Germinal center (tissue), 1 donor: ENCODE measurements at regions not wholly inside any gene's neighbourhood (a gene's known extent, or its start where the extent isn't known, plus 50 kb on each side); places are given as distances from the start of the nearest gene placed in this dataset.
"Not testable (repeated sequence)": the region's sequence is repeated elsewhere in the genome, so short reads cannot be mapped to it uniquely, and the experiment has no call there.

ENCODE experiments used
- DNase-seq: peaks from one replicate; pipeline ENCODE4 v3.0.0; 2012; ENCODE audit warnings: mixed read lengths, low spot score

- no peak for DNase-seq
Measured at GRCh38 chr2:122020377-122020776, 264.9 kb downstream of the TSN start.

GRCh38 chr2:122021941-122022340 lies 266.5 kb downstream of the TSN start:
- DNase-seq = no peak

GRCh38 chr2:122022531-122022930 lies 267.1 kb downstream of the TSN start:
- no peak for DNase-seq

- no peak for DNase-seq
Measured at GRCh38 chr2:122023059-122023864, 267.8 kb downstream of the TSN start.

- DNase-seq = no peak
Measured at GRCh38 chr2:122027510-122028217, 272.2 kb downstream of the TSN start.

- DNase-seq = no peak
Measured at GRCh38 chr2:122028371-122029100, 273.1 kb downstream of the TSN start.

GRCh38 chr2:122029456-122029855 lies 274.0 kb downstream of the TSN start:
- DNase-seq = no peak

- no peak for DNase-seq
Measured at GRCh38 chr2:122029945-122030344, 274.5 kb downstream of the TSN start.

GRCh38 chr2:122031544-122032263 lies 276.3 kb downstream of the TSN start:
- DNase-seq = no peak

GRCh38 chr2:122032264-122032645 lies 276.8 kb downstream of the TSN start:
- no peak for DNase-seq

GRCh38 chr2:122033778-122034177 lies 278.3 kb downstream of the TSN start:
- DNase-seq = no peak

GRCh38 chr2:122034344-122034743 lies 278.9 kb downstream of the TSN start:
- DNase-seq = no peak

- DNase-seq = no peak
Measured at GRCh38 chr2:122034777-122035176, 279.3 kb downstream of the TSN start.

GRCh38 chr2:122038816-122039215 lies 283.4 kb downstream of the TSN start:
- DNase-seq = not testable (repeated sequence)

- DNase-seq = no peak
Measured at GRCh38 chr2:122041455-122041854, 286.0 kb downstream of the TSN start.

GRCh38 chr2:122051659-122052058 lies 296.2 kb downstream of the TSN start:
- DNase-seq = not testable (repeated sequence)

GRCh38 chr2:122055521-122055931 lies 300.1 kb downstream of the TSN start:
- no peak for DNase-seq

GRCh38 chr2:122056853-122057252 lies 301.4 kb downstream of the TSN start:
- DNase-seq = no peak

GRCh38 chr2:122061206-122061605 lies 305.8 kb downstream of the TSN start:
- DNase-seq = no peak

GRCh38 chr2:122061831-122062230 lies 306.4 kb downstream of the TSN start:
- DNase-seq = no peak

- DNase-seq = no peak
Measured at GRCh38 chr2:122062506-122062905, 307.1 kb downstream of the TSN start.

- no peak for DNase-seq
Measured at GRCh38 chr2:122063716-122064115, 308.3 kb downstream of the TSN start.
